SH-SY5Y (cell line): ENCODE measurements at regions not wholly inside any gene's neighbourhood (a gene's known extent, or its start where the extent isn't known, plus 50 kb on each side); places are given as distances from the start of the nearest gene placed in this dataset.

ENCODE experiments used
- GATA2 ChIP-seq: IDR thresholded peaks from 2 replicates; pipeline ENCODE4 v1.6.1; 2011; ENCODE audit warnings: mild to moderate bottlenecking, low read depth, low read length
- GATA3 ChIP-seq: IDR thresholded peaks from 2 replicates; pipeline ENCODE4 v1.6.1; 2011; ENCODE audit warnings: low read depth, mild to moderate bottlenecking, low read length, moderate library complexity

DNA sequence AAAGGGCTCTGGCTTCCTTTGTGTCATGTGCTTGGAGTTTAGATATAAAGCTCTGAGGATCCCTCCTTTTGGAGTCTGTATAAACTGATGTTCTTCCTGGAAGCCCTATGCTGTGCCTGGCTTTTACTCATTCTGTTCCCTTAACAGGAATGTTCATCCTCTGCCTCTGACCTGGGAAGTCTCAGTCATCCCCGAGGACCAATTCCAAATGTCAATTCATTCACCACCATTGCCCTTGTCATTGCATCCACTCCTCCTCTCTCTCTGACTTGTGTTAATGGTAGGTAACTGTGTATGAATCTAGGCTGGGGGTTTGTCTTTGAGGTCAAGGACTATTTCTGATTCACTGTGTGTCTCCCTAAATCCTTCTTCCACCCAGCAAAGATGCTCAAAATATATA, 204.2 kb upstream of the CAMK1G start:
- no peak for TF ChIP-seq GATA2
- TF ChIP-seq GATA3, result no peak
